Activated naive CD4-positive, alpha-beta T cell (primary cell): ENCODE measurements at regions not wholly inside any gene's neighbourhood (a gene's known extent, or its start where the extent isn't known, plus 50 kb on each side); places are given as distances from the start of the nearest gene placed in this dataset.
"Not testable (repeated sequence)": the region's sequence is repeated elsewhere in the genome, so short reads cannot be mapped to it uniquely, and the experiment has no call there.

Source experiments
- DNase-seq, 4 experiments: peaks; one replicate each; lab custom pipeline; 2025; lab: John Stamatoyannopoulos, UW

DNA sequence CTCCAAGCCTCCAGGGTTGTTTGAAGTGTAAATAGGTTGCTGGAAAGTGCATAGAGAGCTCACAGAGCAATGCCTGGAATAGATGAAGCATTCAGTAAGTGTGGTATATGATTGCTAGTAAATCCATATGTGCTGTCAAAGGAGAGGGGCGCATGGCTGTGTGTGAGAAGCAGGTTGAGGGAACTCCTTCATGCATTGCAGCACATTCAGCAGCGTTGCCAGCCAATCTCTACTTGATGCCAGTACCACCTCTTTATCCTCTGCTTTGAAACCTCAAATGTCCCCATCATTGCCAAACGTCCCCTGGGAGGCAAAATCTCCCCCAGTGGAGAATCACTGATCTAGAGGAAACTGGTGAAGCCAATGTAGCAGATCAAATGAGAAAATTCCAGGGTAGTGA is 82.7 kb upstream of the RALGAPA2 start:
- no peak for DNase-seq

DNA sequence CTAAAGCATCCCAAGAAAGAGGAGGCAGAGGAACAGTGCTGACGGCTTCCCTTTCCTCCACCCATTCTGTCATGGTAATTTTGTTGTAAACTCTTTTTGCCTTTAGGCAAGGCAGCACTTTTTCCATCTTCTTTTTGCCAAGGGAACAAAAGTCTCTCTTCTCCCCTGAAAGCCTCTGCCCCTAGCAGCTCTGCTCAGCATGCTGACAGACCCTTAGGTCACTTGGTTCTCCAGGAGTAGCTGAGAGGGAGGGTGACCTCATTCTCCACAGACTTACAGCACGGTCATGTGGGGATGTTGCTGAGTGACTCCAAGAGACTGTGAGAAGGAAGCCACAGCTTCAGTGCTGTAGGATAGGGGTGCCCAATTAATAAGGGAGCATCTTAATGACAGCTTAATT is 81.1 kb upstream of the RALGAPA2 start:
- no peak for DNase-seq

DNA sequence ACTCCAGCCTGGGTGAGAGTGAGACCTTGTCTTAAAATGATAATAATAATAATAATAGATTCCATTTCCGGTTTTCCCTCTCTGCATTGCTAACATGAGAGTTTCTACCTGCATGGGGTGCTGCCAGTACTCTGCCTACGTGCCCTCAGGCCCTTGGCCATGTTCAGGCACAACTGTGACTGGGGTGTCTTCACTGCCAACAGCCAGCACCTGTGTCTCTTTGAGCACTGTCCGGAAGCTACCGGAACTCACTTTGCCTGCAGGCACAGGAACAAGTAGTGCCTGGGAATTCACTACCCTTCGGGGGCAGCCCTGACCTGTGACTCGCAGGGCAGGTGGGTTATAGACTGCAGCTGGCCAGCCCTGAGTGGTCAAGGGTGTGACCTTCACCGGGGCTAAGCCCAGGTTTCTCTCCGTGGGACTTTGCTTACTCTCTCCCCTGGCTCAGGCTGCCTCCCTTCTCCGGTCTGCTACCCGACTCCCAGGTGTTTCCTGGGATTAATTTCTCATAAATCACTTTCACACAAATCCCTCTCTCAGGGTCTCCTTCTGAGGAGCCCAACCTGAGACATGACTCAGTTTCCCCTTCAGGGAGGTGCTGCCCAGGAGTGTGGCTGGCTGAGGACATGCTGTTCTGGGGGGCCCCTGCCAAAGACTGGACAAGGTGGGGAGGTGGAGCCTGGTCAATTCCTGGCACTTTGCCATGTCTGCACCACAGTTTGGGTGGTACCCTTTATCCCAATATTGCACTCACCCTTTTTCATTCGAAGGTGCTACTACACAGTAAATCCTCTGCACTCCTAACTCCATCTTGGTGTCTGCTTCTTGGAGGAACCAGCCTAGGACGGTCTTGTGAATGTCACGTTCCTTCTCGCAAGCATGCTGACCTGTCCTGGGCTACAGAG is 79.5 kb upstream of the RALGAPA2 start:
- no peak for DNase-seq

DNA sequence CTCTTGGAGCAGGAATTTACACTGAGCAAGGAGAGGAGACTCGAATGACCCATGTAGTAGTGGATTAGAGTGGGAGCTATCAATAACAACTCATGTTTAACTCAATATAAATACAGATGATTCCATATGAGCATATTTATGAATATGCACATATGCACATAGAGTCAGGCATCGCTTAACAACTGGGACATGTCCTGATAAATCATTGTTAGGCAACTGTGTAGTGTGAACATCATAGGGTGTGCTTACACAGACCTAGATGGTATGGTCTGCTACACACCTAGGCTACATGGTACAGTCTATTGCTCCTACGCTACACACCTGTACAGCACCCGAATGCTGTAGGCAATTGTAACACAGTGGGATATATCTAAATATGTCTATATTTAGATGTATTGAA is 75.9 kb upstream of the RALGAPA2 start:
- DNase-seq = no peak

DNA sequence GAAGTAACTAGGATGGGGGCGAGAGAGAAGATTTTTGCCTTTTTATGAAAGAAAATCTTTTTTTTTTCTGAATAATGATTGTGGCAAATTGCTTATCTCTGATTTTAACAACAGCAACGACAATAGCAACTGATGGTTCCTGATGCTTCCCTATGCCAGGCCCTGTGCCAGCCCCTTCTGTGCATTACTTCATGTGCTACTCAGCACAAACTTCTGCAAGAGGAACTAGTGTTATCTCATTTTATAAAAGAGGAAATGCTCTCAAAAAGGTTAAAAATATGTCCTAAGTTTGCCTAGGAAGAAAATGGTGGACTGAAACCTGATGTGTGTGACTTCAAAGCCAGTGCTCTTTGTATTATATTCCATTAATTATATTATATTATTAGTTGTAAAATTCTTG is 74.0 kb upstream of the RALGAPA2 start:
- DNase-seq = no peak

DNA sequence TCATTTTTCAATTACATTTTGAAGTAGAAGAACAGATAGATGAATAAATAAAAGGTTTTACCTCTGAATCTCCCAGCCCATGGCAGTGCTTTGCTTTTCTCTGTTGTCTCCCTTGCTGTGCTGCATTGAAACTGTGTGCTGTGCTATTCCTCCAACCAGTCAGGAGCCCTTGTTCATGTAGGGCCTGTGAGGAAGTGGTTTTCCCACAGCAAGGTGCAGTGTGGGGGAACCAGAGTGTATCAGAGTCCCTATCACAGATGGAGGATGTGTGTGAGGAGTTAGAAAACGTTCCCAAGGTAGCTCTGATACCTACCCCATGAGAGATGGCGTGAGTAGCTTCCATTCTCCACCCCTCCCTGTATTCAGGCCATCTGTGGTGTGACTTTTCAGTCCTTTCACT is 72.8 kb upstream of the RALGAPA2 start:
- DNase-seq = no peak

DNA sequence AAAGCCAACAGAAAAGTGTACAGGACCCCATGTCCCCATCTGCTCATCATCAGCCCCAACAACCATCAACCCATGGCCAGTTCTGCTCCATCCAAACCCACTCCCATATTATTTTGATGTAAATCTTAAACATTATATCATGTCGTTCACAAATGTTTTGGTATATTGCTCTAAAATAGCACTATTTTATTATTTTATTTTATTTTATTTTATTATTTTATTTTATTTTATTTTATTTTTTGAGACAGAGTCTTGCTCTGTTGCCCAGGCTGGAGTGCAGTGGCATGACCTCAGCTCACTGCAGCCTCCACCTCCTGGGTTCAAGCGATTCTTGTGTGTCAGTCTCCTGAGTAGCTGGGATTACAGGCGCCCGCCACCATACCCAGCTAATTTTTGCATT is 72.0 kb upstream of the RALGAPA2 start:
- not testable (repeated sequence) for DNase-seq

DNA sequence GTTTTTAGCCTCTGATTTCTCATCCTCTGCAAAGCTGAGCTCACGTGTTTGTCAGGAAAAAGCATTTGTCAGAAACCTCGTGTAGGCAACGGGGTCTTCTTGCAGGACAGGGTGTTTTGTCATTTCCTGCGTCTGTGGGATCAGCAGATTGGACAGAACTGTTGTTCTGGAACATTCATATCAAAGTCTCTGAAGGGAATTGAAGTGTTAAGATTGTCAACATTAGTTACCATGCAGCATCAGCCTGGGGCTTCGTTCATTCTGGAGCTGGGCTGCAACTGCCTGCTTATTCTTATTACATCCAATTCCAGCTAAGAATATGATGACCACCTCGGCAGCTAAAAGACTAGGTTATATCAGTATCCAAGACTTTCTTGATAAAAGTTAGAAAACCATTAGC is 71.0 kb upstream of the RALGAPA2 start:
- no peak for DNase-seq

DNA sequence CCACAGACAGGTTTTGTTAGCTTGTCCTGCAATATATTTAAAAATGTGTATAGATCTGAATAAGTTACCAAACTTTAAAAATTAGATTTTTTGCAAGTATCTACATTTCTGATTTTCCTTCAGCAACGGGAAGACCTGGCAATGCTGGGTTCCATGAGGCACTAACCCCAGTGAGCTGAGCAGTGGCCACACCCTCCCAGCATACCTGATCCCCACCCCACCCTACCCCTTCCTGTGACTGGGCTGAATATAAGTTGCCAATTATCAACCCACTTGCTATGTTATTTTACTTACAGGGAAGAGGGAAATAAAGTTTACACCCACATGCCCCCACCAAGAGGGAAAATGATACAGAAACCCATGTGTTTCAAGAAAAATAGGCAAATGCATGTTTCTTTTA is 70.3 kb upstream of the RALGAPA2 start:
- DNase-seq = no peak

DNA sequence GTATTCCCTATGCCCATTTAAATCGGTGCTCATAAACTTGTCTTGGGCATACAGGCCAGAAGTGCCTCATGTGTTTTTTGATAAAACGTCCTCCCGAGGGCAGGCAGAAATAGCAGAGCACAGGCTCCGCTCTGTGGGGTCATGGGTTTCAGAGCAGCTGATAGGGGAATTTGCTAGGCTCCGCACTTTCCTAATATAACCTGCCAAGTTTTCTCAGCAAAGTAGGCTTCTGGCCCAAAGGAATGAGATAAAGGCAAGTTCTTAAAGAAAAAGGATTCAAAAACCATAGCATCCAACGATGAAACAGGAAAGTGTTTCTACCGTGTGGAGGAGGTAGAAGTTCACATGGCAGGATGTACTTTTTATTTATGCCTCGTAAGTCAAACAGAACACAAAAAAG is 69.8 kb upstream of the RALGAPA2 start:
- no peak for DNase-seq

DNA sequence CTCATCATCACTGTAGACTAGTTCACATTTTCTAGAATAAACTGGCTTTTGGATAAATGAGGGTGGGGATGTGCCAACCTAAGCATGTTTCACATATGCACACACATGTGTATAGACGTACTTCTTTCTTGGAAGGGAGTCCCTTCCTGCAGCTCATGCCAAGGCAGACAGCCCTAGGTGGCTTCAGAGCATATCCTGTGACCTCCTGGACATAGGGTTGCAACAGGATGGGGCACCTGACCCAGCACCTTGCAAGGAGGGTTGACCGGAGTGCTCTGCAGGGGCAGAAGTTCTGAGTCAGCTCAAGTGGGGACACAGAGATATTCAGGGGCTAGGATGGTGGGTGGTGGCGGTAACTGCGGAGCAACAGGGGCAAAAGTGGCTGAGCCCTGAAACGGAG is 68.6 kb upstream of the RALGAPA2 start:
- DNase-seq = no peak

DNA sequence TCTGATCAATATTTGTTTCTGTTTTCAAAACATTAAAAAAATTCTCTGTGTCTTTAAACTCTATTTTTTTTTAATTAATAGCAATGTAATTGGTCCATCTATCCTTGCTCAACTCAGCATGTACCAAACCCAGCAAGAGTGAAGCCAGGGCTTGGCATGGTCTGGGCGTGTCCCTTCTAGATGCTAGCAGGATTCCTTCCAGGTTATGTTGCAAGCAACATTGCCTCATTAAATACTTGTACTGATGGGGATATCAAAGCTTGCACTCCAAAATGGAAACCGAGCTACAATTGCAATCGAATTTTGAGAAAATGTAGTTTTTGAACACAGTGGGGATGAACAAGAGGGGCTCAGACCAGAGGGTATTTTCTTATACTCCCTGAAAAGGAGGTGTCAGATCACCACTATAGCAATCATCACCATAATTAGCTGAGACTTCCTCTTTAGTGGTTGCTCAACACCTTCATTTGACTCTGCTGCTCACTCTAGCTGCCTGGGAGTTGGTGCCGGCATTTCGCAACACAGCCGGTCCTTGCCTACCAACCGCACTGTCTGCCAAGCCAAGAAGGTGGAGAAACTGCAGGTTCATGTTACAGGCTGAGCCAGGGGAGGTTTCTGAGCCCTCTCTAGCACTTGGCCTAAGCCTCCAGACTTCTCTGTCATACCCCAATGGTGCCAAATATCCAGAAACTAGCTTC is 67.8 kb upstream of the RALGAPA2 start:
- no peak for DNase-seq

DNA sequence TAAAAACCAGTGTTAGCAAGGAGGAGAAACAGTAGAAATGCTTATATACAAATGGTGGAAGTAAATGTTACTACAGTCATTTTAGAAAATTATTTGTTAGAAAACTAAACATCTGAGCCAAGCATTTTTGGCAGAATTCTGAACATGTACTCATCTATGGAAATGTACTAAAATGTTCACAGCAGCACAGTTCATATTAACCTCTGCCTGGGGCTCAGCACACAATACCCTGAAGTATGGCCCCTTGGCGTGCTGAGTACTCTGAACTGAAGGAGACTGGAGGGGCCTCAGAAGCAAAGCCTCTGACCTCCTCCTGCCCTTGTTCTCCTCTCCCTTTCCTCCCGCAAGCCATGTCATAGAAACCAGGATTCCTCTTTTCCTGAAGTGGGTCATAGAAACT is 66.2 kb upstream of the RALGAPA2 start:
- no peak for DNase-seq

DNA sequence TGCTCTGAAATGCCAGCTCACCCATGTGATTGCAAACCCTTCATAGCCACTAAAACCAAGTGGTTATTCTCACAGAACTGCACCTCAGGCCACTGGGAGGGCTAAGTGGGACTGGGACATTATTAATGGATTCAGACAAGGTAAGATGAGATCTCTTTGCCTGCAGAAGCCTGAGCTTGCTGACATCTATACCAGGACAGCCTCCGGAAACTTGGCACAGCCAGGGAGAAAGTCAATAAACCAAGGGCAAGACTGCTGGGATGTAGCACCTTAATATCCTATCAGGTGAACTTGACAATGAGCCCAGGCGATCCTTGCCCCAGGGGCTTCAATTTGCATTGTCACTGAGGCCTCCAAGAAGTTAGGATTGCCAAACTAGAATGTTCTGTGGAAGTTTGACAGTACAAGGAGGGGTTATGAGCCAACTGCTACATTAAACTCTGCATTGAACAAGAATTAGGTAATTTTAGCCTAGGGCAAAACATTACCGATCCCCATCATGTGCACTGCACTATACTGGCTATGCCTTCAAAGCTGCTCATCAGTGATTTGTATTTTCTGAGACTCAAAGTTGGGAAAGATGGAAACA is 60.1 kb upstream of the RALGAPA2 start:
- DNase-seq = no peak

DNA sequence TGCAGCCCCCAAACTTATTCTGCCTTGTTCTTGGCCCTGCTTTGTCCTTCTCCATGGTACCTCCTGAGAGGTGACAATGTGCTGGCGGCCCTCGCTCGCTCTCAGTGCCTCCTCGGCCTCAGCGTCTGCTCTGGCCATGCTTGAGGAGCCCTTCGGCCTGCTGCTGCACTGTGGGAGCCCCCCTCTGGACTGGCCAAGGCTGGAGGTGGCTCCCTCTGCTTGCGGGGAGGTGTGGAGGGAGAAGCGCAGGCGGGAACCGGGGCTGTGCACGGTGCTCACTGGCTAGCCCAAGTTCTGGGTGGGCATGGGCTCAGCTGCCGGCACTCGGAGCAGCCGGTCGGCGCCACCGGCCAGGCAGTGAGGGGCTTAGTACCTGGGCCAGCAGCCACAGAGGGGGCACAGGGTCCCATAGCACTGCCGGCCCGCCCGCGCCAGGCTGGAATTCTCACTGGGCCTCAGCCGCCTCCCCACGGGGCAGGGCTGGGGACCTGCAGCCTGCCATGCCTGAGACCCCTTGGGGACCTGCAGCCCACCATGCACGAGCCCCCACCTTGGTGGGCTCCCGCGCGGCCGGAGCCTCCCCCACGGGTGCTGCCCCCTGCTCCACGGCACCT is 55.9 kb upstream of the RALGAPA2 start:
- DNase-seq = no peak

DNA sequence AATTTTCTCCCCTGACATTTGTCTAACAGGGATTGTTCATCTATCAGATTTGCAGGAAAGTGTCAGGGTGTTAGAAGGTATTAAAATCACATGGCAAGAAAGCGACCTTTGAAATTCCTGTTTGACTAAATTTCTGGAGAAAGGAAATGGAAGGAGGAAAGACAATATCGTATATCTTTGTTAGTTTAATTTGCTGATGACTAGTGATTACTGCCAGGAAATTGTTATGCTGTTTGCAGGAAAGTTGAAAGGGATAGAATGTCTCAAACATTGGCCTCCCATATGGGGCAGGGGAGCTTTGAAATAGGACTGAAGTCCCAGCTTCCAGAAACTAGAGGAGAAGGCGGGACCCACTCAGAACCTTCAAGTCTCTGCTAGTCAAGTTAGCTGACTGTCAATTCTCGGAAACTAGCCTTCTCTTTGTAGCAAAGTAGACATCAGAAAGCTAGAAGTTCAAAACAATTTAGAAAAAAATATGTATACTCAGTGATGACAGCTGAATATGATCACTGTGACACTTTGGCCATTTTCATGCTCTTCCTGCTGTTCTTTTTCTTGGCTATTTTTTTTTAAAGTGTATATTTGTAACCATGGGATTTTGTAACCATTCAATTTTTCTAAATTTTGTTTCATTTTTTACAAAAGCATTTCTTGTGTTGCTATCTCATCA is 53.4 kb upstream of the RALGAPA2 start:
- no peak for DNase-seq

DNA sequence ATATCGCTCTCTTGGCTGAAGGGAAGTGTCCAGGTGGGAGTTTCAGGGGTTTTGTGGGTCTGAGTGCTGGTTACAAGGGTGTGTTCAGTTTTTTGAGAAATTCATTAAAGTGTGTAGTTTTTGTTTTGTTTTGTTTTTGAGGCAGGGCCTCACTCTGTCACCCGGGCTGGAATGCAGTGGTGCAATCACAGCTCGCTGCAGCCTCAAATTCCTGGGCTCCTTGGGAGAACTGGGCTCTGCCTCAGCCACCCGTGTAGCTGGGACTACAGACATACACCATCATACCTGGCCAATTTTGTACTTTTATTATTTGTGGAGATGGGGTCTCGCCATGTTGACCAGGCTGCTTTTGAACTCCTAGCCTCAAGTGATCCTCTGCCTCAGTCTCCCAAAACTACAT is 51.2 kb upstream of the RALGAPA2 start:
- no peak for DNase-seq
